Endodermal cell (in vitro differentiated cells): ENCODE measurements at regions not wholly inside any gene's neighbourhood (a gene's known extent, or its start where the extent isn't known, plus 50 kb on each side); places are given as distances from the start of the nearest gene placed in this dataset.
"Not testable (repeated sequence)": the region's sequence is repeated elsewhere in the genome, so short reads cannot be mapped to it uniquely, and the experiment has no call there.

Experiments used
- DNase-seq: peaks from one replicate; pipeline ENCODE4 v3.0.0-alpha.2; 2017
- H3K27ac ChIP-seq: 2 replicates; pipeline ENCODE4 v1.5.1; 2013; ENCODE audit warnings: mild to moderate bottlenecking, low read depth, low read length, moderate library complexity
- H3K27me3 ChIP-seq: 2 replicates; pipeline ENCODE4 v1.6.1; 2013; ENCODE audit warnings: mild to moderate bottlenecking, low read length, moderate library complexity; ENCODE audit not compliant: insufficient read depth, control insufficient read depth, poor library complexity, severe bottlenecking
- H3K36me3 ChIP-seq: 2 replicates; pipeline ENCODE4 v1.7.0; 2013; ENCODE audit warnings: mild to moderate bottlenecking, low read length, moderate library complexity; ENCODE audit not compliant: control insufficient read depth, insufficient read depth
- H3K4me1 ChIP-seq: one replicate; pipeline ENCODE4 v1.7.0; 2013; ENCODE audit warnings: low read length; ENCODE audit not compliant: control insufficient read depth, insufficient read depth
- H3K4me3 ChIP-seq: 2 replicates; pipeline ENCODE4 v1.5.1; 2013; ENCODE audit warnings: mild to moderate bottlenecking, low read length, moderate library complexity
- H3K9ac ChIP-seq: 2 replicates; pipeline ENCODE4 v1.6.1; 2013; ENCODE audit warnings: mild to moderate bottlenecking, low read length, moderate library complexity; ENCODE audit not compliant: poor library complexity, severe bottlenecking; ENCODE audit errors: extremely low read depth
- H3K9me3 ChIP-seq: 2 replicates; pipeline ENCODE4 v1.6.1; 2013; ENCODE audit warnings: mild to moderate bottlenecking, low read length, moderate library complexity; ENCODE audit not compliant: control insufficient read depth
- H3K27ac Mint-ChIP-seq: 2 replicates; pipeline ENCODE4 v1.8.0; 2020; ENCODE audit warnings: mixed read lengths
- H3K27me3 Mint-ChIP-seq: 2 replicates; pipeline ENCODE4 v1.8.0; 2021; ENCODE audit warnings: mild to moderate bottlenecking, mixed read lengths; ENCODE audit not compliant: insufficient read depth
- H3K36me3 Mint-ChIP-seq: 2 replicates; pipeline ENCODE4 v1.8.0; 2020; ENCODE audit warnings: low read depth, mixed read lengths
- H3K4me1 Mint-ChIP-seq: 2 replicates; pipeline ENCODE4 v1.8.0; 2020; ENCODE audit warnings: mixed read lengths
- H3K4me3 Mint-ChIP-seq: 2 replicates; pipeline ENCODE4 v1.8.0; 2020; ENCODE audit warnings: mild to moderate bottlenecking, moderate library complexity, mixed read lengths
- H3K9me3 Mint-ChIP-seq: 2 replicates; pipeline ENCODE4 v1.8.0; 2020; ENCODE audit warnings: mild to moderate bottlenecking, mixed read lengths
- CTCF ChIP-seq: fragments of 200-600 bp; sonication (generic); conservative IDR thresholded peaks from 2 replicates; pipeline ENCODE4 v1.5.0; 2021; ENCODE audit warnings: antibody characterized with exemption, mild to moderate bottlenecking
- WGBS, 2 experiments: methylation state at CpG; one replicate each; pipeline versions ENCODE4 v1.1.5 to v1.1.7; 2013; ENCODE audit warnings: missing lambda C conversion rate in 2 of 2, mixed read lengths in 1 of 2; ENCODE audit not compliant: insufficient coverage in 1 of 2, insufficient read length in 1 of 2; 5-methylcytosine and 5-hydroxymethylcytosine counted together

- no peak for TF ChIP-seq CTCF
- H3K4me1 ChIP-seq = peaks cover 2% of the 10 kb centered on the region
- H3K9me3 ChIP-seq = no peaks in the 10 kb centered on the region
- H3K4me3 ChIP-seq = no peak overlapping the region
- H3K27ac ChIP-seq = no peak overlapping the region
- H3K27me3 ChIP-seq = no peaks in the 10 kb centered on the region
- peaks cover 5% of the 10 kb centered on the region for H3K4me1 Mint-ChIP-seq
- H3K9me3 Mint-ChIP-seq = peaks cover 5% of the 10 kb centered on the region
- DNase-seq = no peak
- no peak overlapping the region for H3K4me3 Mint-ChIP-seq
- H3K36me3 ChIP-seq = no peaks in the 10 kb centered on the region
- H3K9ac ChIP-seq = no peak overlapping the region
- no peaks in the 10 kb centered on the region for H3K27me3 Mint-ChIP-seq
- no peaks in the 10 kb centered on the region for H3K36me3 Mint-ChIP-seq
- 100% methylated on average over 2 of the region's 2 CpGs; no CpG with 5 or more reads in 1 of the 2 experiments for WGBS, 2 experiments
- H3K27ac Mint-ChIP-seq = no peak overlapping the region
Measured at GRCh38 chr1:99551812-99552614, 93.9 kb upstream of the PALMD start.

DNA sequence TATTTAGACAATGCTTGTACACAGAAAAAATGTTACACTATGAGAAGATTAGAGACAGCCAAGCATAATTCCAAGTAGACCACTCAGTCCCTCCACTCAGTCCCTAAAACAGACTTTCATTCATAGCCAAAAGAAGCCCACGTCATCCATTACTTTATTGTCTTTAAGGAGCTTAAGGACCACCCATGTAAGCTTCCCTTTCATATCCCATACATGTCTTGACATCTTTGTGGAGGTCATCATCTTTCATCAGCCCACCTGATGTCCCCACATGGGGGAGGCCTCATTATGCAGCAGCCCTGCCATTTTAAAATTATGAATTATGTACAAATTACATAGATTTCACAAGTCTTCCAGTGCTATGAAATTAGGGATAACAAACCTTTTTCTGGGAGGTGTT is 92.6 kb upstream of the PALMD start:
- Histone ChIP-seq H3K4me1 (peaks cover 2% of the 10 kb centered on the region), H3K27ac (no peak overlapping the region), H3K27me3 (no peaks in the 10 kb centered on the region), H3K9ac (no peak overlapping the region), H3K36me3 (no peaks in the 10 kb centered on the region), H3K9me3 (no peaks in the 10 kb centered on the region), H3K4me3 (no peak overlapping the region)
- H3K9me3 Mint-ChIP-seq = peaks cover 5% of the 10 kb centered on the region
- no peak for TF ChIP-seq CTCF
- H3K27me3 Mint-ChIP-seq = no peaks in the 10 kb centered on the region
- H3K36me3 Mint-ChIP-seq = no peaks in the 10 kb centered on the region
- H3K4me3 Mint-ChIP-seq = no peak overlapping the region
- 98 to 100% methylated on average over 1 of the region's 1 CpG for WGBS, 2 experiments
- H3K27ac Mint-ChIP-seq = no peak overlapping the region
- peaks cover 5% of the 10 kb centered on the region for H3K4me1 Mint-ChIP-seq
- DNase-seq = no peak

DNA sequence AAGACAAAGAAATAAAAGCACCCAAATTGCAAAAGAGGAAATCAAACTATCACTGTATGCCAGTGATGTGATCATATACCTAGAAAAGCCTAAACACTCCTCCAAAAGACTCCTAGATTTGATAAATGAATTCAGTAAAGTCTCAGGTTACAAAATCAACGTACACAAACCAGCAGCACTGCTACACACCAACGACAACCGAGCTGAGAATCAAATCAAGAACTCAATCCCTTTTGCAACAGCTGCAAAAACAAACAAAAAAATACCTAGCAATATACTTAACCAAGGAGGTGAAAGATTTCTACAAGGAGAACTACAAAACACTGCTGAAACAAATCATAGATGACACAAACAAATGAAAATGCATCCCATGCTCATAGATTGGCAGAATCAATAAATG is 92.1 kb upstream of the PALMD start:
- not testable (repeated sequence) for H3K27me3 ChIP-seq, H3K36me3 Mint-ChIP-seq, H3K27ac ChIP-seq, H3K9me3 ChIP-seq, H3K9me3 Mint-ChIP-seq, H3K4me3 Mint-ChIP-seq, H3K4me1 Mint-ChIP-seq, H3K4me1 ChIP-seq, H3K27ac Mint-ChIP-seq, H3K4me3 ChIP-seq, H3K36me3 ChIP-seq, H3K9ac ChIP-seq, DNase-seq, H3K27me3 Mint-ChIP-seq
- WGBS, 2 experiments = 57 to 67% methylated on average over 2 to 3 of the region's 3 CpGs
